ENCODE measurements at regions not wholly inside any gene's neighbourhood (a gene's known extent, or its start where the extent isn't known, plus 50 kb on each side); places are given as distances from the start of the nearest gene placed in this dataset.

DNA sequence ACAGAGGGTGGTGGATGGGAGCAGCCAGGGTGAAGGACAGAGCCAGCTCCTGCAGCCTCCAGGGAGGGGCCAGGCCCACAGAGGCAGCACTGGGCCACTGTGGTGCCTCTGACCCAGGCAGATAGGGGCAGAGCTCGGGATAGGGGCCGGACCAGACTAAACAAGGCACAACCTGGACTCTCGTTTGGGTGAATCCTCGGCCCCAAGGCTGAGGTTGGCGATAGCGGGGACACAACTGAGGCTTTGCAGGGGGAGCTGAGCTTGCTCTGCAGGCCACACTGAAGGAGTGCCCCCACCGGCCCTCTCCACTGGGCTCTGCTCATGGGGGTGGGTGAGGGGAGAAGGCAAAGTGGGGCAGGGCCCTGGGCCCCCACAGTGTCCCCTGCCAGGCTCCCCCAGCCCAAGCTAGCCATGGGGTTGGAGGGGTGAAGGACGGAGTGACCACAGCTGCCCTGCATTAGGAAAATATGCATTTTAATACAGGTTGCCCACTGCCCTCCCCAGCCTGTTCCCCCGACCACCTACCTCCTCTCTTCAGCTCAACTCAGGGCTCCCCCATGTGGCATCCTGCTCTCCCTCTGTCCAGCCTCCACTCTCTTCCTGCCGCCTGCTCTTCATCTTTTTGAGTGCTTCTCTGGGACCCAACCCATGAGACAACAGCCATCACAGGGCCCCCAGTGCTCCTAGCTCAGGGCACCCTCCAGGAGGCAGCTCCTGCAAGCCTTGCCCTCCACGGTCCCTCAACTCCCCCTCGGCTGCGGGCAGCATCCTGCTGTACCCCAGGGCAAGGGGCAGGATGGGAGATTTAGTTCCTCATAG lies 152.8 kb downstream of the INHBB start:
- H3K4me3 ChIP-seq (replicated peaks; ENCODE audit: low read depth, low read length) = no peak overlapping the region
- DNase-seq (ENCODE audit: low read depth) = no peak
- TF ChIP-seq, protein P1, sequence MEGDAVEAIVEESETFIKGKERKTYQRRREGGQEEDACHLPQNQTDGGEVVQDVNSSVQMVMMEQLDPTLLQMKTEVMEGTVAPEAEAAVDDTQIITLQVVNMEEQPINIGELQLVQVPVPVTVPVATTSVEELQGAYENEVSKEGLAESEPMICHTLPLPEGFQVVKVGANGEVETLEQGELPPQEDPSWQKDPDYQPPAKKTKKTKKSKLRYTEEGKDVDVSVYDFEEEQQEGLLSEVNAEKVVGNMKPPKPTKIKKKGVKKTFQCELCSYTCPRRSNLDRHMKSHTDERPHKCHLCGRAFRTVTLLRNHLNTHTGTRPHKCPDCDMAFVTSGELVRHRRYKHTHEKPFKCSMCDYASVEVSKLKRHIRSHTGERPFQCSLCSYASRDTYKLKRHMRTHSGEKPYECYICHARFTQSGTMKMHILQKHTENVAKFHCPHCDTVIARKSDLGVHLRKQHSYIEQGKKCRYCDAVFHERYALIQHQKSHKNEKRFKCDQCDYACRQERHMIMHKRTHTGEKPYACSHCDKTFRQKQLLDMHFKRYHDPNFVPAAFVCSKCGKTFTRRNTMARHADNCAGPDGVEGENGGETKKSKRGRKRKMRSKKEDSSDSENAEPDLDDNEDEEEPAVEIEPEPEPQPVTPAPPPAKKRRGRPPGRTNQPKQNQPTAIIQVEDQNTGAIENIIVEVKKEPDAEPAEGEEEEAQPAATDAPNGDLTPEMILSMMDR (IDR thresholded peaks at IDR 0.05; ENCODE audit: low read length, missing control alignments) = no peak

DNA sequence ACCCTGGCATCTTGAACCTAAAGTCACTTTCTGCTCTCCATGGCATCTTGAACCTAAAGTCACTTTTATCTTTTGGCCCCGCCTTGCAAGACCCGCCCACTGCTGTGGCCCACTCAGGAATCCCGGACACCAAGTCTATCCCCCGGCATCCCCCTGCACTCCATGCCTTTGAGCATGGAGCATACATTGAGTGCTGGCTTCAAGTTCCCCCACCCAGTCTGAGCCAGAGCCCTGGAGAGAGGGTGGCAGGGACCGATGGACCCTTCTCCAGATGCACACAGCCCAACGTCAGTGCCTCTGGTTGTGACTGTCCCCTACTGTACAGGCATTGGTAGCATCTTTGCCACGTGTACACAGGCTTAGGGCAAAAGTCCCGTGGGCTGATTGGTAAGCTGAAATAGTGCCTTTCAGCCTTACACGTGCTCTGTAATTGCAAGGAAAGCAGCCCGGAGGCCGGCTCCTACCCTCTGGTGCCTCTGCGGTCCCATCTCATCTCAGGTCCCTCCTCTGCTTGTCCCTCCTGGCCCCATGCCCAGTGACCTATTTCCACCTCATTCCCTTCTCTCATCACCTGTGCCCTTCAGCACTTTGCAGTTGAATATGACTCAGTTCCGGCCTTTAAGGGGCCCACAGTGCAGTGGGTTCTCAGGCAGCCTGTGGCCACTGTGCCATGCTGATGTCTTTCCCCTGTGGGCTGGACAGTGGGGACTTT lies 154.0 kb downstream of the INHBB start:
- TF ChIP-seq, protein P1 (IDR thresholded peaks at IDR 0.05; ENCODE audit: low read length, missing control alignments) = no peak
- no peak overlapping the region for H3K4me3 ChIP-seq (replicated peaks; ENCODE audit: low read depth, low read length)
- DNase-seq (ENCODE audit: low read depth) = no peak

DNA sequence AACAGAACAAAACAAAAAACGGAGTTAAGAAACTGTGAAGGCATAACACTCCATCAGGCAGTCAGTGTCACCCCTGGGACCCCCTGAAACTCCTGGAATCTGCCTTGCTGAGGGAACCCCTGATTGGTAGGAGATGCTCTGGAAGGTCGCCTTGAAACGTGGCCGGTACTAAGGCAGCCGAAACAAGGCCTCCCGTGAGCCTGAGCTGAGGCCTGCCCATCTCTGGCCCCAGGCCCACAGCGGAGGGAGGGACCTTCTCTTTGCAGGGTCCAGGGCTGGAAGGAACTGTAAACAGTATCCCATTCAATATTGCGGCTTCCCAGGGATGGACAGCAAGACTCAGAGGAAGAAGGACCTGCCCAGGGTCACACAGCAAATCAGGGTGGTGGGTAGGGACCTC lies 155.7 kb downstream of the INHBB start:
- no peak overlapping the region for H3K4me3 ChIP-seq (replicated peaks; ENCODE audit: low read depth, low read length)
- TF ChIP-seq, protein P1 (IDR thresholded peaks at IDR 0.05; ENCODE audit: low read length, missing control alignments) = no peak
- DNase-seq (ENCODE audit: low read depth) = no peak

DNA sequence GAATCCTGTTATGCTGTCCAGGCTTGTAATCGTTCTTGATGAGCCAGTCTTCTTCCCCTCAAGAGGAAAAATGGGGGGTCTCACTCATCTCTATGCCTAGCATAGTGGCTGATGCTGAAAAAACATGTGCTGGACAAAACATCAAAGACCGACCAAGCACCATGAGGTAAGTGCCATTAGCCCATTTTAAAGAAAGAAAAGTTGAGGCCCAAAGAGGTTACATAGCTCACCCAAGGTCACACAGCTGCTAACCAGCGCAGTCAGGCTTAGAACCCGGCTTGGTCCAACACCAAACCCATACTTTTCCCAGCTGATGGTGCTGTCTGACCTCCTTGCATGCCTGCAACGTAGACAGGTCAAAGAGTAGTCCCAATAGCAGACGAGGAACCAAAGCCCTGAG lies 156.4 kb downstream of the INHBB start:
- TF ChIP-seq, protein P1 (IDR thresholded peaks at IDR 0.05; ENCODE audit: low read length, missing control alignments) = no peak
- no peak for DNase-seq (ENCODE audit: low read depth)

DNA sequence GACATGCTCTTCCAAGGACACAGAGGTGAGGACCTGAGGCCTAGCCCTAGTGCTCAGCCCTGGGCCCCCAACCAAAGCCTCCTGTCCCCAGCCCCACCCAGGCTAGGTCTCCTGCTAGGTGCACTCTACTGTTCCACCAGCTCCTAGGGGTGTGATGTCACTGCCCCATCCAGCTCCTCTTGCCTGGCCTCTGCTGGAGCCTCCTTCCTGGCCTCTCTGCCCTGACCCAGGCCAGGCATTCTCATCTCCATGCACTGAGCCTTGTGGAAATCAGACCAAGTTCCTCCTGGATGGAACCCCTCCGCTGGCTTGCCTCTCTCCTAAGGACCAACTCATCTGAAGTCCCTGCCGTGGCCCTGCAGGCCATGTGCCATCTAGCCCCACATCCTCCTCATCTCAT lies 156.8 kb downstream of the INHBB start:
- H3K4me3 ChIP-seq (replicated peaks; ENCODE audit: low read depth, low read length) = no peak overlapping the region
- TF ChIP-seq, protein P1 (IDR thresholded peaks at IDR 0.05; ENCODE audit: low read length, missing control alignments) = no peak
- DNase-seq (ENCODE audit: low read depth) = no peak

More for the DNA sequence above, 156.4 kb downstream of the INHBB start:
- H3K4me3 ChIP-seq (replicated peaks; ENCODE audit: low read depth, low read length) = no peak overlapping the region

DNA sequence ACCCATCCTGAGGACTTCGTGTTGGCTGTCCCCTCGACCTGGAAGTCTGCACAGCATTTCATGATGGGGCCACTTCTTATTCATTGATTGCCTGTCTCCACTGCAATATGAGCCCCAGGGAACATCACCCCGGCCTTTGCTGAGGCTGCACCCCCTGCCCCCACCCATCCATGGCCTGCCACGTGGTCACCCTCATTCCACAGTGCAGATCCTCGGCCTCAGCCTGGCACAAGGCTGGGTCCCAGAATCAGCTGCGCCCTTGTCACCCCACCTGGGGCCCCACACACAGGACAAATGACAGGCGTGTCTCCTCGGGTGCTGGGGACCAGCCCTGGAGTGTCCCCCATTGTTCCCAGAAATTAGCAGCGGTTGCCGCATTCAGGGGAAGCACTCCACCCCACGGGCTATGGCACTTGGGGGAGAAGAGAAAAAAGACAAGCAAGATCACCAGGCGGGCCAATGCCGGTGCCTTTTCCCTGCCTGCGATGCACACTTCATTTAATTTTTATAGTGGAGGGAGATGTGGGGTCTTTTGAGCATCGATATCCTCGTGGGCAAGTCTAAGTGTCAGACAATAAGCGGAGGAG lies 157.4 kb downstream of the INHBB start:
- TF ChIP-seq, protein P1 (IDR thresholded peaks at IDR 0.05; ENCODE audit: low read length, missing control alignments) = no peak
- no peak overlapping the region for H3K4me3 ChIP-seq (replicated peaks; ENCODE audit: low read depth, low read length)
- DNase-seq (ENCODE audit: low read depth) = no peak
